ENCODE measurements at regions not wholly inside any gene's neighbourhood (a gene's known extent, or its start where the extent isn't known, plus 50 kb on each side); places are given as distances from the start of the nearest gene placed in this dataset.

GRCh38 chrX:5051831-5052491 is 1176.7 kb downstream of the NLGN4X start:
- H3K4me1 ChIP-seq (ENCODE audit: control insufficient read depth, insufficient read depth, low read length): no peaks in the 10 kb centered on the region
- no peak overlapping the region for H2BK15ac ChIP-seq (ENCODE audit: low read depth, low read length)
- H3K18ac ChIP-seq (ENCODE audit: low read depth, low read length): no peak overlapping the region
- no peak overlapping the region for H3K23ac ChIP-seq (ENCODE audit: low read depth, low read length)
- no peak overlapping the region for H3K14ac ChIP-seq (replicated peaks; ENCODE audit: low read depth, low read length)
- POLR2A ChIA-PET (ENCODE audit: unreplicated experiment): no interaction called here
- no peak overlapping the region for H2AK9ac ChIP-seq (replicated peaks; ENCODE audit: low read depth, low read length, poor library complexity)
- no peaks in the 10 kb centered on the region for H3K27me3 ChIP-seq (ENCODE audit: control insufficient read depth, insufficient read depth, low read length)
- ATAC-seq (ENCODE audit: low read depth) (no peak), DNase-seq (no peak)
- no peak for TF ChIP-seq MAZ (IDR thresholded peaks at IDR 0.05; ENCODE audit: borderline replicate concordance, low read depth, low read length)
- TF ChIP-seq SMC3 (IDR thresholded peaks at IDR 0.05; ENCODE audit: low read depth, low read length): no peak
- TF ChIP-seq RFX5 (IDR thresholded peaks at IDR 0.05; ENCODE audit: low read depth, low read length): no peak
- H3K4me2 ChIP-seq (ENCODE audit: low read depth, low read length): no peak overlapping the region
- H3K79me1 ChIP-seq (ENCODE audit: low read depth in 1 of 2, low read length in 2 of 2): no peaks in the 10 kb centered on the region
- no peak overlapping the region for H4K91ac ChIP-seq (ENCODE audit: insufficient read depth, low read depth, low read length)
- CTCF ChIA-PET: no interaction called here
- no peak overlapping the region for H2BK20ac ChIP-seq (ENCODE audit: low read depth, low read length)
- peaks cover 2% of the 10 kb centered on the region for H3K9me3 ChIP-seq (ENCODE audit: control insufficient read depth, insufficient read depth, low read length)
- H3K9me1 ChIP-seq (ENCODE audit: insufficient read depth, low read length): no peaks in the 10 kb centered on the region
- 58% methylated on average over 2 of the region's 5 CpGs; no CpG with 5 or more reads in 1 of the 2 experiments for WGBS, 2 experiments (ENCODE audit: extremely low coverage in 2 of 2, insufficient read length in 1 of 2)
- no peak overlapping the region for H3K4ac ChIP-seq (ENCODE audit: low read depth, low read length)
- no TSS peak for BruUV-seq (replicated peaks)
- H3K9ac ChIP-seq (ENCODE audit: low read depth, low read length): no peak overlapping the region
- intact Hi-C loops (cut with micrococcal nuclease) (no loop called here), in situ Hi-C loops (cut with MboI; ENCODE audit: low sequenced_read_pairs) (no loop called here), dilution Hi-C loops (cut with HindIII; ENCODE audit: low sequenced_read_pairs, unreplicated experiment) (no loop called here)
- no peak overlapping the region for H2AK5ac ChIP-seq (ENCODE audit: low read depth, low read length)
- H2AFZ ChIP-seq (replicated peaks; ENCODE audit: low read length, poor library complexity): no peak overlapping the region
- no peaks in the 10 kb centered on the region for H3K36me3 ChIP-seq (ENCODE audit: control insufficient read depth, insufficient read depth, low read length)
- H4K8ac ChIP-seq (ENCODE audit: low read depth in 2 of 2, low read length in 2 of 2): no peak overlapping the region
- no peak overlapping the region for H4K5ac ChIP-seq (ENCODE audit: low read depth, low read length)
- no peak overlapping the region for H2BK120ac ChIP-seq (ENCODE audit: low read depth, low read length)
- no peak overlapping the region for H3K56ac ChIP-seq (ENCODE audit: extremely low read depth, insufficient read depth, low read length)
- no peak overlapping the region for H3K27ac ChIP-seq (ENCODE audit: insufficient read depth, low read length)
- H4K20me1 ChIP-seq (ENCODE audit: insufficient read depth, low read length): no peaks in the 10 kb centered on the region
- H3K4me3 ChIP-seq (ENCODE audit: insufficient read depth, low read depth, low read length): no peak overlapping the region
- no peak overlapping the region for H2BK5ac ChIP-seq (ENCODE audit: low read depth, low read length, poor library complexity, severe bottlenecking)

Measured in IMR-90 (cell line).